ENCODE measurements at regions not wholly inside any gene's neighbourhood (a gene's known extent, or its start where the extent isn't known, plus 50 kb on each side); places are given as distances from the start of the nearest gene placed in this dataset.
"Not testable (repeated sequence)": the region's sequence is repeated elsewhere in the genome, so short reads cannot be mapped to it uniquely, and the experiment has no call there.

- Histone ChIP-seq H3K27ac (replicated peaks) (no peak overlapping the region), H3K27me3 (ENCODE audit: insufficient read depth, poor library complexity, severe bottlenecking) (no peaks in the 10 kb centered on the region), H3K4me3 (replicated peaks; ENCODE audit: insufficient read depth, low read length) (no peak overlapping the region)
- no peak for TF ChIP-seq CTCF (IDR thresholded peaks at IDR 0.05; ENCODE audit: insufficient read depth, low read length)
- TF ChIP-seq GABPA (IDR thresholded peaks at IDR 0.05; ENCODE audit: low read depth) = no peak
- no peak for TF ChIP-seq REST (IDR thresholded peaks at IDR 0.05; ENCODE audit: insufficient replicate concordance, low read depth)
- no peak for TF ChIP-seq POLR2AphosphoS5 (IDR thresholded peaks at IDR 0.05; ENCODE audit: low read depth)
- TF ChIP-seq SPI1 (IDR thresholded peaks at IDR 0.05; ENCODE audit: borderline replicate concordance, low read depth) = no peak
- DNase-seq (ENCODE audit: low read depth in 1 of 2, low spot score in 1 of 2) = no peak
These were observed 160.4 kb upstream of the MPDZ start for GRCh38 chr9:13439685-13440476.

GRCh38 chr9:13437866-13438265 lies 158.4 kb upstream of the MPDZ start:
- Histone ChIP-seq H3K4me3 (replicated peaks; ENCODE audit: insufficient read depth, low read length) (no peak overlapping the region), H3K27ac (replicated peaks) (no peak overlapping the region), H3K27me3 (ENCODE audit: insufficient read depth, poor library complexity, severe bottlenecking) (no peaks in the 10 kb centered on the region)
- TF ChIP-seq REST (IDR thresholded peaks at IDR 0.05; ENCODE audit: insufficient replicate concordance, low read depth) (no peak), CTCF (IDR thresholded peaks at IDR 0.05; ENCODE audit: insufficient read depth, low read length) (no peak), SPI1 (IDR thresholded peaks at IDR 0.05; ENCODE audit: borderline replicate concordance, low read depth) (no peak), GABPA (IDR thresholded peaks at IDR 0.05; ENCODE audit: low read depth) (no peak), POLR2AphosphoS5 (IDR thresholded peaks at IDR 0.05; ENCODE audit: low read depth) (no peak)
- DNase-seq (ENCODE audit: low read depth in 1 of 2, low spot score in 1 of 2) = no peak

GRCh38 chr9:13436591-13436990 lies 157.1 kb upstream of the MPDZ start:
- Histone ChIP-seq H3K27ac (replicated peaks) (no peak overlapping the region), H3K4me3 (replicated peaks; ENCODE audit: insufficient read depth, low read length) (no peak overlapping the region), H3K27me3 (ENCODE audit: insufficient read depth, poor library complexity, severe bottlenecking) (no peaks in the 10 kb centered on the region)
- DNase-seq (ENCODE audit: low read depth in 1 of 2, low spot score in 1 of 2) = no peak
- TF ChIP-seq POLR2AphosphoS5 (IDR thresholded peaks at IDR 0.05; ENCODE audit: low read depth) (no peak), SPI1 (IDR thresholded peaks at IDR 0.05; ENCODE audit: borderline replicate concordance, low read depth) (no peak), REST (IDR thresholded peaks at IDR 0.05; ENCODE audit: insufficient replicate concordance, low read depth) (no peak), GABPA (IDR thresholded peaks at IDR 0.05; ENCODE audit: low read depth) (no peak), CTCF (IDR thresholded peaks at IDR 0.05; ENCODE audit: insufficient read depth, low read length) (no peak)

GRCh38 chr9:13433453-13433852 lies 154.0 kb upstream of the MPDZ start:
- H3K27me3 ChIP-seq (ENCODE audit: insufficient read depth, poor library complexity, severe bottlenecking); H3K27ac ChIP-seq (replicated peaks); DNase-seq (ENCODE audit: low read depth in 1 of 2, low spot score in 1 of 2); H3K4me3 ChIP-seq (replicated peaks; ENCODE audit: insufficient read depth, low read length): not testable (repeated sequence)
